GM21515 (cell line): ENCODE measurements at regions not wholly inside any gene's neighbourhood (a gene's known extent, or its start where the extent isn't known, plus 50 kb on each side); places are given as distances from the start of the nearest gene placed in this dataset.

Experiments used
- ATAC-seq: cut with Tn5 transposase; IDR thresholded peaks from one replicate; pipeline ENCODE4 v1.9.1; 2021; ENCODE audit not compliant: unreplicated experiment

DNA sequence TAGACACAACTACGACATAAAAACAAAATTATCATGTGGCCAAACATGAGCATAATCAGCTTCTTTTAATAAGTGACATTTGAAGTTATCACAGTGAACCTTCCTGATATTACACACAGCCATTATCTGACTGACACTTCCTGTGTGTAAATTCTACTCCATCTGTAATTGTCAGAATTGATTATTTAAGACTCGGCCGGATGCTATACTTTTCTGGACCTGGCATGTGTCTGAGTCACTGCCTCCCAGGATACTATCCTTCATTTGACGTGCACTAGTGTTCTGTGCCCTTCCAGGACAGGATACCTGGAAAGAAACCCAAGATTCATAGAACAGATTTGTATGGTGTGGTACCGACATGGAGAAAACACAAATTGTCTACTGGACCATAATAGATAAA is 242.0 kb downstream of the HS3ST3A1 start:
- ATAC-seq = no peak

- ATAC-seq = no peak
These were observed 246.7 kb downstream of the HS3ST3A1 start for GRCh38 chr17:13355054-13355453.

DNA sequence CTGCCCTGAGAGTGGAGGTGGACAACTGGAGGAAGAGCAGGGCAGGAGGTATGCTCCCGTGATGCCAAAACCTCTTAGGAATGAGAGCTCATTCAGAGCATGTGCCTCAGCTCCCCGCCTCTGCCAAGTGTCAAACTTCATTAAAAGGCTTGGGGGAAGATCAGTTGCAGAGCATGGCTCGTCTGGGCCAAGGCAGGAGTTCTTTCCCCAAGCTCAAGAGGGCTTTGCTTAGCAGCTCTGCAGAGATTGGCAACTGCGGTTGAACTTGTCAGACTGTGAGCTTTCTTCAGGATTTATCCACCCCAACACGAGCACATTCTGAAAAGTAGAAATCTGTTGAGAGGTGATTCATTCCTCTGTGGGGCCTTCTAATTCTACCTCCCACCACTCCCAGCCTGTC is 248.1 kb downstream of the HS3ST3A1 start:
- ATAC-seq = no peak

- no peak for ATAC-seq
These were observed 248.8 kb downstream of the HS3ST3A1 start for GRCh38 chr17:13352747-13353415.

DNA sequence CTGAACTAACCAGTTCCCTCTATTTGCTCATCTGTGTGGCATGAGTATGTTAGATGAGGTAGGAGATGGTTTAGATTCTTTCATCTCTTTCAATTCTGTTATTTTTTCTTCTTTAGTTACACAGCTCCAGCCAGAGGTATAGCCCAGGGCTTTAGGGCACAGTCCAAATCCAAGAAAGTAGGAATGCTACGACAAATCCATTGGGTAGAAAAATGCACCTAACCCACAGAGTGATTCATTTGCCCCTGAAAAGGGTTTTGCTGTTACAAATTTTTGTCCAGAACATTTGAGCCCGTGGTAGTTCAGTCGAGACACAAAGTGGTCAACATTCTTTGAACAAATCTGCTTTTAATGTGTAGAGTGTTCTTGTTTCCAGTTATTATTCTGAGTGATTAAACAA is 250.7 kb downstream of the HS3ST3A1 start:
- ATAC-seq = no peak

DNA sequence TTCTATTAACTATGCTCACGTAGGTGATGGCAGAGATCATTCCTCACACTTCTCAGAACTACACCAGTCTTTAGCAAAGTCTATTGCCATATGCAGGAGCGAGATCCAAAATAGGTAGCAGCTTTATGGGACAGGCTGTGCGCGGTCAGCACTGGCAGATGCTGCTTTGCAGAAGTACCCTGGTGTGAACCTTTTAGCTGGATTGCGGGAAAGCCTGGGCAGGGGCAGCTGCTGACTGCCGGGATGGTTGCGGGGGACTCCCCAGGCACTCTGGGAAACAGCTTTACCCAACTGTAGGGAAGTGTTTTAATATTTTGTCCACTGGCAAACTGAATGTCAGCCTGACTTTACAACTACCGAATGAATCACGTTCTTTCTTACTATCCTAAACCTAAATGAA is 251.3 kb downstream of the HS3ST3A1 start:
- no peak for ATAC-seq

DNA sequence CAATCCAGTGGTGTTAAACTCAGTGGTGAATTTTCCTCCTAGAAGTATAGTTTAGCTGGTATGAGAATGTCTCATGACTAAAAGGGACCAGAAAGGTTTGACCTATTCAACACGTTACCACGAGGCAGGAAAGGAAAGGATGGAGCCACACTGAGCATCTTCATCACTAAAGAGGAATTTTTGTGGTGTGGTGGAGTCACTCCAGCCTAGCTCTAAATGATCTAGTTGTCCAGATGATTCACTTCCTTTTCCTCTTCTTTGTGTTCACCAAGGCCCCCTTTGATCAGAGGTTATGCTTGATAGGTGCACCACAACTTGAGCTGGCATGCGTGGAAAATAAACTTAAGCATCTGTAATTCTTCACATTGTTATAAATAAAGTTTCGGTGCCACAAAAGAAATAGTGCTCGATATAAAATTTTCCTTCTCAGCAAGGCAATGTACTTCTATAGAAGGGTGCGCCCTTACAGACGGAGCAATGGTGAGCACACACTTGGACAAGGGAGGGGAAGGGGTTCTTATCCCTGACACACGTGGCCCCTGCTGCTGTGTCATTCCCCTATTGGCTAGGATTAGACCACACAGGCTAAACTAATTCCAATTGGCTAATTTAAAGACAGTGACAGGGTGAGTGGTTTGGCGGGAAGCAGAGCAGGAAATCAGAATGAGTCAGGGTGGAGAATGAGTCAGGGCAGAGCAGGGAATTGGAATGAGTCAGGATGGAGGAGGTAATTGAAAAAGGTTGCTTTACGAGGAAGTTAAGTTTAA is 254.6 kb downstream of the HS3ST3A1 start:
- no peak for ATAC-seq

- ATAC-seq = no peak
These were observed 255.1 kb downstream of the HS3ST3A1 start for GRCh38 chr17:13346592-13346991.

GRCh38 chr17:13346081-13346533 is 255.6 kb downstream of the HS3ST3A1 start:
- ATAC-seq = no peak

- no peak for ATAC-seq
These were observed 263.3 kb downstream of the HS3ST3A1 start for GRCh38 chr17:13338421-13338820.

GRCh38 chr17:13337864-13338371 is 263.8 kb downstream of the HS3ST3A1 start:
- ATAC-seq = no peak

DNA sequence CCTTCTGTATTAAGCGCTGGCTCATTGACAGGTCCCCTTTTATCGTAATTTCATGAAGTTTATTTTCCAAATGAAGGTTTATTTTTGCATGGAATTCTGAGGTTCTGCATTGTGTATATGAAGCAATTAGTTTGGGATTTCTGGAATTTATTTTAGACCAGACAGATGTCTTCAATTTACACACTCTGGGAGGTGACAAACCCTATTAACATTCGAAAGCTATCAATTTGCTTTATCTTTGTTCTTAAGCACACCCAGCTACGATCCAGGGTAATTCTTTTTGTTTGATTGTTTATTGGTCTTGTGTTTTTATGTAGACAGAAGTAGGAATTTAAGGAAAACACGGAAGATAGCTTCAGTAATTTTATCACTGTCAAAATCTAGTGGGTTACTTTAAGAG is 264.6 kb downstream of the HS3ST3A1 start:
- ATAC-seq = no peak

- no peak for ATAC-seq
These were observed 267.4 kb downstream of the HS3ST3A1 start for GRCh38 chr17:13334374-13334773.

DNA sequence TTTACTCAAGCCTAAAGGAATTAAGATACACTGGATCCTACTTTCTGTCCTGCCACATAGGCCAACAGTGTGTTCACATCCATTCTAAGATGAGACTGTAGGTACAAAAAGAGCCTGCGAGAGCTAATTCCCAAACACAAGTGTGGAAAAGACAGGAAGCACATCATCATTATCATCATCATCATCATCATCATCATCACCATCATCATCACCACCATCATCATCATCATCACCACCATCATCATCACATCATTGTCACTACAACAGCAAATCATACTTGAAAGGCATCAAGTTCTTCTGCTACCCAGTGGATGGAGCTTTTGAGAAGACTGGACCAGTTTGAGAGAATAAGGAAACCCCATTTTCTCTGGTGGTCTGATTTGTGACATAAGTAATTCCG is 268.1 kb downstream of the HS3ST3A1 start:
- ATAC-seq = no peak

GRCh38 chr17:13332207-13332606 is 269.5 kb downstream of the HS3ST3A1 start:
- no peak for ATAC-seq

DNA sequence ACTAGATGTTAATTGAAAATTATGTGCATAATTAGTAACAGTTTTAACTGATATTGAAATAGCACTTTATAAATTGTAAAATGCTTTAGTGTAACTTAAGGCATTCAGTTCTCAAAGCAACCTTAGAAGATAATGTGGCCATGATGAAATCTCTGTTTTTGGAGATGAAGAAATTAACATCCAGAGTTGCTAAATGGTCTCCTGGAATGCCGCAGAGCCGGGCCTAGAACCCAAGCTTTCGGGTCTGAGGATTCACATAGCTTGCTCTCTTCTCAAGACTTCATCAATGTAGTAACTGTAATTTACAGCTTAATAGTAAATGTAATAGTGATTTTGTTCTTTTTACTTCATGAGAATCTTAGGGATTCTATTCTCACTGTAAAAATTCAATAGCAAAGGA is 272.3 kb downstream of the HS3ST3A1 start:
- no peak for ATAC-seq

DNA sequence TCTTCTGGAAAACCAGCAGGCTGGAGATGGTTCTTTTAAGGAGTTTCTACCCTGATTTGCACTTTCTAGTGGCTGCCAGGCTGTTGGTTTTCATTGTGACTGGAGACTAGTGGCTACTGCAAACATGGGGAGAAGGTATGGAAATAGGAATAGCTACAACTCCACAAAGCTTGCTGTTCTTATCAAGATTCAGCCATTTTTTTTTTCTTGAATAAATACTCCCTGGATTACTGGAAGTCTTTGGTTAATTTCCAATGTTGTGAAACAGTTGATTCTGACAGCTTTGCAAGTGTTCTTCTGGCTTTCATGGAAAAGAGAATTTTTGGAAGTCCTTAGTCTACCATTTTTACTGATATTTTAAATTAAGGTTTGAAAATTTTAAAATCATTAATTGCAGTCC is 277.7 kb downstream of the HS3ST3A1 start:
- no peak for ATAC-seq

GRCh38 chr17:13321951-13322701 is 279.6 kb downstream of the HS3ST3A1 start:
- no peak for ATAC-seq

GRCh38 chr17:13320046-13320785 is 281.5 kb downstream of the HS3ST3A1 start:
- no peak for ATAC-seq

- no peak for ATAC-seq
These were observed 285.1 kb downstream of the HS3ST3A1 start for GRCh38 chr17:13316657-13317056.

DNA sequence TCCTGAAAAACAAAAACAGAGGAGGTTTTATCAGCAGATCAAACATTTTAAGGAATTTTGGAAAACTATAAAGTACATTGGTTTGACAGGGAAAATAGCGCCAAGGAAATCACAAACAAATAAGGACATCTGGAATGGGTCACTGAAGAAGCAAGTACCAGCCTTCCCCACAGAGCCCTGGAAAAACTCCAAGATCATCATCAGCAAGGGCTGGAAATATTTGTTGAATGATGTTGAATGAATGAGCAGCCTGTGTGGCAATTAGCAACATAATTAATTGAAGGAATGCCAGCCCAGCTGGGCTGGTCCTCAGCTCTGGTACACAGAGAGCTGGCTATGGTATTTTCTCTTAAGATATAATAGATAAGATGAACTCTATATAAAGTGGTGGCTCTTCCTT is 290.4 kb downstream of the HS3ST3A1 start:
- ATAC-seq = no peak
